Stomach smooth muscle (tissue), 2 donors: ENCODE measurements at regions not wholly inside any gene's neighbourhood (a gene's known extent, or its start where the extent isn't known, plus 50 kb on each side); places are given as distances from the start of the nearest gene placed in this dataset.

Experiments
- H3K27ac ChIP-seq: one replicate; pipeline ENCODE4 v1.7.0; 2013; ENCODE audit warnings: mild to moderate bottlenecking, low read length, inconsistent platforms
- H3K27me3 ChIP-seq, 2 donors: one replicate each; pipeline ENCODE4 v1.7.0; 2013; ENCODE audit warnings: low read length in 2 of 2; ENCODE audit not compliant: insufficient read depth in 2 of 2, control insufficient read depth in 1 of 2
- H3K36me3 ChIP-seq, 2 donors: one replicate each; pipeline ENCODE4 v1.7.0; 2013; ENCODE audit warnings: low read length in 2 of 2; ENCODE audit not compliant: control insufficient read depth in 2 of 2, insufficient read depth in 2 of 2
- H3K4me1 ChIP-seq: one replicate; pipeline ENCODE4 v1.7.0; 2013; ENCODE audit warnings: low read length; ENCODE audit not compliant: control insufficient read depth, insufficient read depth
- H3K4me3 ChIP-seq, 2 donors: one replicate each; pipeline ENCODE4 v1.7.0; 2013; ENCODE audit warnings: low read length in 2 of 2
- H3K9ac ChIP-seq, 2 donors: one replicate each; pipeline ENCODE4 v1.7.0; 2013; ENCODE audit warnings: low read length in 2 of 2, mild to moderate bottlenecking in 1 of 2
- H3K9me3 ChIP-seq, 2 donors: one replicate each; pipeline ENCODE4 v1.7.0; 2013; ENCODE audit warnings: low read length in 2 of 2; ENCODE audit not compliant: control insufficient read depth in 2 of 2
- donor health status: healthy.
- donor health status: Pancreatic carcinoma.

- H3K27me3 ChIP-seq, result no peaks in the 10 kb centered on the region
- H3K9me3 ChIP-seq, result no peaks in the 10 kb centered on the region
- H3K36me3 ChIP-seq, result no peaks in the 10 kb centered on the region
- no peak overlapping the region for H3K27ac ChIP-seq
- peaks cover 8% of the 10 kb centered on the region for H3K4me1 ChIP-seq
- no peak overlapping the region for H3K4me3 ChIP-seq
- no peak overlapping the region for H3K9ac ChIP-seq
Measured at GRCh38 chr7:57071-57470, 135.3 kb upstream of the FAM20C start.

GRCh38 chr7:57482-58255 lies 134.7 kb upstream of the FAM20C start:
- Histone ChIP-seq H3K36me3 (no peaks in the 10 kb centered on the region), H3K9me3 (no peaks in the 10 kb centered on the region), H3K4me3 (no peak overlapping the region), H3K27ac (no peak overlapping the region), H3K9ac (no peak overlapping the region), H3K27me3 (no peaks in the 10 kb centered on the region), H3K4me1 (peaks cover 8% of the 10 kb centered on the region)

- Histone ChIP-seq H3K36me3 (no peaks in the 10 kb centered on the region), H3K4me1 (peaks cover 8% of the 10 kb centered on the region), H3K4me3 (no peak overlapping the region), H3K9me3 (no peaks in the 10 kb centered on the region), H3K27me3 (no peaks in the 10 kb centered on the region), H3K9ac (no peak overlapping the region), H3K27ac (no peak overlapping the region)
Measured at GRCh38 chr7:58316-58715, 134.1 kb upstream of the FAM20C start.

- Histone ChIP-seq H3K27me3 (no peaks in the 10 kb centered on the region), H3K36me3 (no peaks in the 10 kb centered on the region), H3K27ac (no peak overlapping the region), H3K4me3 (no peak overlapping the region), H3K4me1 (peaks cover 11% of the 10 kb centered on the region), H3K9me3 (no peaks in the 10 kb centered on the region), H3K9ac (no peak overlapping the region)
Measured at GRCh38 chr7:59079-60016, 133.0 kb upstream of the FAM20C start.

DNA sequence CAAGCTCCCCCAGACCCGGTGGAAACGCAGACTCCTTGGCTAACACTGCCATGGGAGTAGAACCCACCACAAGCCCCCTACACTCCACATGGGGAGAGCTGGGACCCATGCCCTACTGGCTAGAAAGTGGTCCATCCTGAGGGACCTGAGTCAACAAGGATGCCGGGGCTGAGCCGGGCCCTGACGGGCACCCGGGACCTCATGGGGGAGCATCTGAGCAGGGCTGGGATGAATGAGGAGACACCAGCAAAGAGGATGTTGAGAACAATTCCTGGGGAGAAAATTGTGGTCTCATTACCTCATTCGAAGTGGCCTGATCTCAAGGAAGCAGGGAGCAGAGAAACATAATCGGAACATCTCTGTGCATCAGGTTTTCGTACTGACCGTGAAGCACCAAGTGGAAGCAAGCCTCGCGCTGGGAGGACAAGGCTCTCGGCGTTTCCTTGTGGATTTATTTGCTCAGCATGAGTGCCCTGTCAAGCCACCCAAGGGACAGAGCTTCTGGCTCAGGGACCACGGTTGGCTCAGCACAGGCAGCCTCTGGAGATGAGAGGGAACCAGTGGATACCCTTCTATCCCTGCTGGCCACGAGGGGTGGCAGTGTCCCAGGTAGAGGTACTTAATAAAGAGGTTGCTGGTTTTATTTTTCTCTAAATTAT lies 132.2 kb upstream of the FAM20C start:
- Histone ChIP-seq H3K4me1 (peaks cover 19% of the 10 kb centered on the region), H3K4me3 (no peak overlapping the region), H3K27me3 (no peaks in the 10 kb centered on the region), H3K9me3 (no peaks in the 10 kb centered on the region), H3K9ac (no peak overlapping the region), H3K27ac (no peak overlapping the region), H3K36me3 (no peaks in the 10 kb centered on the region)

DNA sequence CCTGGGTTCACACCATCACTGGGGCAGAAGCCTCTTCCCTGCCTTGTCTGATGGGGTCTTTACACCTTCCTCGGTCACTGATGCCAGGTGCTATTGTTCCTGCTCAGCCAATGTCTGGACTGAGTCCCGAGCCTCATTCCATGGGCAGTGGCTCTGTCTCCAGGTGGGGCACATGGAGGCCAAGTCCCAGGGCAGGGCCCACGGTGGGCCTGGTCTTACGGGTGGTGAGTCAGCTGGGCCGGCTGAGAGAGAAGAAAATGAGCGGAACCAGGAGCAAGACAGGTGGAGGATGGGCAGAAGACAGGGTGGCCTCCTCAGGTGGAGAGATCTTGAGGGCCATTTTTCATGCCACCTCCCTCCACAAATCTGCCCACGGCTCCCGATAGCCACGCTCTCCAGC lies 131.7 kb upstream of the FAM20C start:
- no peaks in the 10 kb centered on the region for H3K27me3 ChIP-seq

DNA sequence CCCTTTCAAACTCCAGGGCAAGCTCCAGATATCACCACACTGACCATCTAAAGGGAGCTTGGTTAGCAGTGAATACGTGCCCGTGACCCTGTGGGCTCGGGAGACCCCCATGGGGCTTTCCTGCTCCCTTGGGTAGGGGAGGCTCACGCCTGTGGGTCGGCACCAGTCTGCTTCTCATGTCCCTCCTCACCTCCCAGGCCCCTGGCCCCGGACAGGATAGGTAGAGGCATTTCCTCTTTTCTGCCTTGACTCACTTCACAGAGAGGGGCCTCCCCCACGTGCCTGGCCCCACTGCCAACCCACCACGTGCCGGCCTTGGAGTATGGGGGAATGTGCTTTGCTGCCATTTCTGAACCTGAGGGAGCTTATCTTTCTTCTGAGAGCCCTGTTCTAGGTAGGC lies 131.3 kb upstream of the FAM20C start:
- H3K4me1 ChIP-seq, result peaks cover 21% of the 10 kb centered on the region
- H3K4me3 ChIP-seq, result no peak overlapping the region
- no peaks in the 10 kb centered on the region for H3K27me3 ChIP-seq
- no peaks in the 10 kb centered on the region for H3K36me3 ChIP-seq
- no peak overlapping the region for H3K27ac ChIP-seq
- H3K9me3 ChIP-seq, result no peaks in the 10 kb centered on the region
- no peak overlapping the region for H3K9ac ChIP-seq

More for the DNA sequence above, 131.7 kb upstream of the FAM20C start:
- H3K36me3 ChIP-seq, result no peaks in the 10 kb centered on the region
- no peak overlapping the region for H3K27ac ChIP-seq
- H3K4me1 ChIP-seq, result peaks cover 21% of the 10 kb centered on the region
- H3K9me3 ChIP-seq, result no peaks in the 10 kb centered on the region
- no peak overlapping the region for H3K4me3 ChIP-seq
- H3K9ac ChIP-seq, result no peak overlapping the region

- Histone ChIP-seq H3K4me1 (peaks cover 21% of the 10 kb centered on the region), H3K9me3 (no peaks in the 10 kb centered on the region), H3K9ac (no peak overlapping the region), H3K4me3 (no peak overlapping the region), H3K27me3 (no peaks in the 10 kb centered on the region), H3K36me3 (no peaks in the 10 kb centered on the region), H3K27ac (no peak overlapping the region)
Measured at GRCh38 chr7:61576-62360, 130.6 kb upstream of the FAM20C start.

GRCh38 chr7:62361-63116 lies 129.8 kb upstream of the FAM20C start:
- Histone ChIP-seq H3K27ac (no peak overlapping the region), H3K4me3 (no peak overlapping the region), H3K4me1 (peaks cover 20% of the 10 kb centered on the region), H3K36me3 (no peaks in the 10 kb centered on the region), H3K9me3 (no peaks in the 10 kb centered on the region), H3K9ac (no peak overlapping the region), H3K27me3 (no peaks in the 10 kb centered on the region)

DNA sequence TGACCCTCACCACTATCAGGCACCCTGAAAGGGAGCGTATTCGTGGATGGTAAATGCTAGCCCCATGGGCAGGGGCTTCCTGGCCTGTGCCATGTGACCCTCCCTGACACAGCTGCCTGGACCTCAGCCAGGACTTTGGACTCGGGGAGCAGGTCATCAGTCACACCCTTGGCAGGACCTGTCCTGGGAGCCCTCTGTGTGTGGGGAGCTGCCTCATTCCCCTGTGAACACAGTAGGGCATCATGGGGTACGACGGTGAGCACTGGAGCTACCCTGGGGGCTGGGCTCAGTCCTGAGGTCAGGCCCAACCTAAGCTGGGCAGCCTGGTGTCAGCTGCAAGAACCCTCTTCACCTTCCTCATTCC lies 129.3 kb upstream of the FAM20C start:
- no peaks in the 10 kb centered on the region for H3K27me3 ChIP-seq
- H3K27ac ChIP-seq, result no peak overlapping the region
- no peak overlapping the region for H3K4me3 ChIP-seq
- H3K4me1 ChIP-seq, result peaks cover 19% of the 10 kb centered on the region
- H3K36me3 ChIP-seq, result no peaks in the 10 kb centered on the region
- H3K9ac ChIP-seq, result no peak overlapping the region
- no peaks in the 10 kb centered on the region for H3K9me3 ChIP-seq
